Hematopoietic multipotent progenitor cell (in vitro differentiated cells): ENCODE measurements at regions not wholly inside any gene's neighbourhood (a gene's known extent, or its start where the extent isn't known, plus 50 kb on each side); places are given as distances from the start of the nearest gene placed in this dataset.

Source experiments
- DNase-seq, 3 donors: peaks; one replicate each; pipeline ENCODE4 v3.0.0-alpha.2; 2011 to 2015; ENCODE audit warnings: low read depth in 2 of 3, low spot score in 2 of 3

GRCh38 chr7:35537067-35538023 is 157.6 kb downstream of the HERPUD2 start:
- peak; percentile 68 to 78 (median 74) for DNase-seq

- DNase-seq: no peak
Observed at GRCh38 chr7:35536396-35536826, 158.5 kb downstream of the HERPUD2 start.

GRCh38 chr7:35533902-35534301 is 161.0 kb downstream of the HERPUD2 start:
- DNase-seq: peak in 1 of 3 donors; percentile 10

- no peak for DNase-seq
Observed at GRCh38 chr7:35530124-35531109, 164.5 kb downstream of the HERPUD2 start.

GRCh38 chr7:35529713-35530112 is 165.2 kb downstream of the HERPUD2 start:
- DNase-seq: no peak

GRCh38 chr7:35528381-35528977 is 166.5 kb downstream of the HERPUD2 start:
- DNase-seq: no peak

GRCh38 chr7:35526645-35527044 is 168.3 kb downstream of the HERPUD2 start:
- no peak for DNase-seq

- no peak for DNase-seq
Observed at GRCh38 chr7:35524112-35524804, 170.7 kb downstream of the HERPUD2 start.

- DNase-seq: no peak
Observed at GRCh38 chr7:35523292-35523691, 171.6 kb downstream of the HERPUD2 start.

- no peak for DNase-seq
Observed at GRCh38 chr7:35522697-35523096, 172.2 kb downstream of the HERPUD2 start.

GRCh38 chr7:35521941-35522340 is 173.0 kb downstream of the HERPUD2 start:
- no peak for DNase-seq

- no peak for DNase-seq
Observed at GRCh38 chr7:35520810-35521625, 173.9 kb downstream of the HERPUD2 start.

- peak in 2 of 3 donors; percentile 52 to 80 for DNase-seq
Observed at GRCh38 chr7:35519971-35520809, 174.7 kb downstream of the HERPUD2 start.

GRCh38 chr7:35518767-35519166 is 176.2 kb downstream of the HERPUD2 start:
- no peak for DNase-seq

- no peak for DNase-seq
Observed at GRCh38 chr7:35516498-35516897, 178.4 kb downstream of the HERPUD2 start.

GRCh38 chr7:35513828-35514227 is 181.1 kb downstream of the HERPUD2 start:
- no peak for DNase-seq

GRCh38 chr7:35513195-35513594 is 181.7 kb downstream of the HERPUD2 start:
- no peak for DNase-seq

GRCh38 chr7:35512716-35513115 is 182.2 kb downstream of the HERPUD2 start:
- DNase-seq: no peak
